Sigmoid colon (tissue), 6 donors: ENCODE measurements at regions not wholly inside any gene's neighbourhood (a gene's known extent, or its start where the extent isn't known, plus 50 kb on each side); places are given as distances from the start of the nearest gene placed in this dataset.

ENCODE experiments used
- DNase-seq: peaks from one replicate; pipeline ENCODE4 v3.0.0-alpha.2; 2019
- H3K27ac ChIP-seq, 4 donors: fragments of 200-600 bp; sonication (generic); one replicate each; pipeline ENCODE4 v1.5.1; 2016 to 2019; ENCODE audit warnings: mild to moderate bottlenecking in 1 of 4
- H3K27me3 ChIP-seq, 3 donors: fragments of 200-600 bp; sonication (generic); one replicate each; pipeline ENCODE4 v1.5.1; 2019; ENCODE audit warnings: mild to moderate bottlenecking in 1 of 3
- H3K36me3 ChIP-seq, 4 donors: fragments of 200-600 bp; sonication (generic); one replicate each; pipeline ENCODE4 v1.5.1; 2016 to 2019
- H3K4me1 ChIP-seq, 4 donors: fragments of 200-600 bp; sonication (generic); one replicate each; pipeline ENCODE4 v1.5.1; 2017 to 2019
- H3K4me3 ChIP-seq, 4 donors: fragments of 200-600 bp; sonication (generic); one replicate each; pipeline ENCODE4 v1.5.1; 2017 to 2019; ENCODE audit warnings: mild to moderate bottlenecking in 2 of 4, moderate library complexity in 1 of 4
- H3K9me3 ChIP-seq, 4 donors: fragments of 200-600 bp in 3 of 4; sonication (generic) in 3 of 4; one replicate each; pipeline versions ENCODE4 v1.5.1 to v1.6.1; 2013 to 2019
- CTCF ChIP-seq, 4 experiments: fragments of 450-650 bp in 3 of 4; fragments of 200-600 bp in 1 of 4; IDR thresholded peaks; one replicate each; pipeline ENCODE4 v1.5.1; 2016 to 2019; ENCODE audit warnings: antibody characterized with exemption in 4 of 4, mild to moderate bottlenecking in 3 of 4, moderate library complexity in 2 of 4
- EP300 ChIP-seq, 4 donors: sonication (generic); formaldehyde crosslinking; IDR thresholded peaks; one replicate each; pipeline ENCODE4 v1.6.1; 2017; ENCODE audit warnings: antibody characterized with exemption in 4 of 4
- POLR2A ChIP-seq, 2 donors: fragments of 450-650 bp; IDR thresholded peaks; one replicate each; pipeline ENCODE4 v1.6.1; 2016; ENCODE audit warnings: antibody characterized with exemption in 2 of 2, mild to moderate bottlenecking in 2 of 2, moderate library complexity in 2 of 2
- POLR2AphosphoS5 ChIP-seq, 4 donors: sonication (generic); formaldehyde crosslinking; IDR thresholded peaks; one replicate each; pipeline ENCODE4 v1.6.1; 2017; ENCODE audit warnings: antibody characterized with exemption in 4 of 4
- WGBS, 2 donors: extraction: QIAGEN DNeasy Blood & Tissue Kit; methylation state at CpG; one replicate each; pipeline ENCODE4 v1.1.7; 2013; 5-methylcytosine and 5-hydroxymethylcytosine counted together
- intact Hi-C: fragments of 100-400 bp; cut with DNase I; formaldehyde crosslinking; loops from one replicate; pipeline ENCODE4 v1.15.1; 2023
- donor health status: healthy with polysubstance abuse.
- donor health status: healthy.

DNA sequence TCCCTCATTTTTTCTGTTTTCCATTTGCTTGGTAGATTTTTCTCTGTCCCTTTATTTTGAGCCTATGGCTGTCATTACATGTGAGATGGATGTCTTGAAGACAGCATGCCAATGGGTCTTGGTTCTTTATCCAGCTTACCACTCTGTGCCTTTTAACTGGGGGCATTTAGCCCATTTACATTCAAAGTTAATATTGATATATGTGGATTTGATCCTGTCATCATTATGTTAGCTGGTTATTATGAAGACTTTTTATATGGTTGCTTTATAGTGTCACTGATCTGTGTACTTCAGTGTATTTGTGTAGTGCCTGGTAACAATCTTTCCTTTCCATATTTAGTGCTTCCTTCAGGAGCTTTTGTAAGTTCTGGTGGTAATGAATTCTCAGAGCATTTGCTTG, 89.3 kb upstream of the UNC5B start:
- H3K27me3 ChIP-seq, result no peaks in the 10 kb centered on the region
- H3K4me1 ChIP-seq, result no peaks in the 10 kb centered on the region
- H3K27ac ChIP-seq, result no peak overlapping the region
- no peak for DNase-seq
- no peak for TF ChIP-seq POLR2A (IDR thresholded peaks at IDR 0.05)
- no peak for TF ChIP-seq POLR2AphosphoS5 (IDR thresholded peaks at IDR 0.05)
- no peak for TF ChIP-seq CTCF (IDR thresholded peaks at IDR 0.05)
- TF ChIP-seq EP300 (IDR thresholded peaks at IDR 0.05), result no peak
- intact Hi-C loops, result no loop called here
- peaks cover 0 to 4% (median 0%) of the 10 kb centered on the region in 4 donors for H3K9me3 ChIP-seq
- no peaks in the 10 kb centered on the region for H3K36me3 ChIP-seq
- no peak overlapping the region for H3K4me3 ChIP-seq

DNA sequence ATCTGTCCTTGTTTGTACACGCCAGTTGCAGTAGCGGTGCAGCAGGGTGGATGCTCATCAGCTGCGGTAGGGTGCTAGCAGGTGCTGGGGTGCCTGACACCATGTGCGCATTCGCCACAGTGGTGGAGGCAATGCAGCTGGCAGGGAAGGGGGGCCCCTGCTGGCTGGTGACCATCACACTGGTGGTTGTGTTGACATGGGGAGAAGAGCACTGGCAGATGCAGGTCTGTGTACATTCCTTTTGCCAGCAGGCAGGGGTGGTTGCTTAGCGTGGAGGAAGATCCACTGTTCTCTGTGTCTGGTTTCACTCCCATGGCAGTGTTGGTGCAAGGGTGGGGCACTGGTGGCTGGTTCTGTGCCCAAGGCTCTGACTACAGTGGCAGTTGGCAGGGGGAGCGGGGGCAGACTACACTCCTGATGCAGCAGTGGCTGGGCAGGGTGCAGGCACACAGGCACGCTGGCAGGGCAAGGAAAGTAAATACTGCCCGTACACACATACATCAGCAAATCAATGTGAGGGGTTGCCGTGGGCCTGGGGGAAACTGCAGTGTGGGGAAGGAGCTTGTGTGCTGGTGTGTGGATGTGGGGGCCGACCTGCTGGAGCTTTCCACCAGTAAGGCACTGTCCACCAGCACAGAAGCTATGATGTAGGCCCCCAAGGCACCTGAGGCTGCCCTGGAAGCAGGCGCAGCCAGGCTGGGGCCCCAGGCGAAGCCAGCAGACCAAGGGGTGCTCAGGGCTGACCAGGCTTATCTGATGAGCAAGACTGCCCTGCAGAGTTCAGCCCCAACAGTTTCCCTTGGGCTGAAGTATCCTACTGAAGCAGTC, 87.2 kb upstream of the UNC5B start:
- Histone ChIP-seq H3K9me3 (no peaks in the 10 kb centered on the region), H3K36me3 (no peaks in the 10 kb centered on the region), H3K27ac (no peak overlapping the region), H3K27me3 (no peaks in the 10 kb centered on the region), H3K4me3 (no peak overlapping the region), H3K4me1 (peaks cover 0 to 6% (median 0%) of the 10 kb centered on the region in 4 donors)
- no peak for TF ChIP-seq POLR2A (IDR thresholded peaks at IDR 0.05)
- no peak for TF ChIP-seq EP300 (IDR thresholded peaks at IDR 0.05)
- no peak for TF ChIP-seq CTCF (IDR thresholded peaks at IDR 0.05)
- TF ChIP-seq POLR2AphosphoS5 (IDR thresholded peaks at IDR 0.05), result no peak
- DNase-seq, result no peak
- intact Hi-C loops, result no loop called here
- whole genome bisulfite sequencing, 2 donors, result 81 to 89% methylated on average over 13 of the region's 13 CpGs

DNA sequence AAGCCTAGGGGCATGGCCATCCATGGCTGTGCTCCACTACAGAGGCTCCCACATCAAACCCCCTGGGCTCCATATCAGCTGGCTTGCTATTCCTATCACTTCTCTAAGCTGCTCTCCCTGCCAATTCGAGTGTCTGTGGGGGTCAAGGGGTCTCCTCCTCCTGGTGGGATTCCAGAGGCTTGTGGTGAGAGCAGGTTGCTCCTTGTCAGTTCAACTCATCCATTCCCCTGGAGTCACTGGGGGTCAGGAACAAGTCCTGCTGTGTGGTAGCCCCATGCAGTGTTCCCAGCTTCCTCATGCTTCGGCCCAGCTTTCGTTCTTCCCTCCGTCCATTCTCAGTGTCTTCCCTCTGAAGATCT, 86.6 kb upstream of the UNC5B start:
- DNase-seq, result no peak
- H3K9me3 ChIP-seq, result no peaks in the 10 kb centered on the region
- no peaks in the 10 kb centered on the region for H3K27me3 ChIP-seq
- peaks cover 0 to 6% (median 0%) of the 10 kb centered on the region in 4 donors for H3K4me1 ChIP-seq
- intact Hi-C loops, result no loop called here
- TF ChIP-seq POLR2A (IDR thresholded peaks at IDR 0.05) (no peak), EP300 (IDR thresholded peaks at IDR 0.05) (no peak), POLR2AphosphoS5 (IDR thresholded peaks at IDR 0.05) (no peak), CTCF (IDR thresholded peaks at IDR 0.05) (no peak)
- 74 to 83% methylated on average over 4 of the region's 4 CpGs for WGBS, 2 donors
- no peak overlapping the region for H3K4me3 ChIP-seq
- no peak overlapping the region for H3K27ac ChIP-seq
- H3K36me3 ChIP-seq, result no peaks in the 10 kb centered on the region

DNA sequence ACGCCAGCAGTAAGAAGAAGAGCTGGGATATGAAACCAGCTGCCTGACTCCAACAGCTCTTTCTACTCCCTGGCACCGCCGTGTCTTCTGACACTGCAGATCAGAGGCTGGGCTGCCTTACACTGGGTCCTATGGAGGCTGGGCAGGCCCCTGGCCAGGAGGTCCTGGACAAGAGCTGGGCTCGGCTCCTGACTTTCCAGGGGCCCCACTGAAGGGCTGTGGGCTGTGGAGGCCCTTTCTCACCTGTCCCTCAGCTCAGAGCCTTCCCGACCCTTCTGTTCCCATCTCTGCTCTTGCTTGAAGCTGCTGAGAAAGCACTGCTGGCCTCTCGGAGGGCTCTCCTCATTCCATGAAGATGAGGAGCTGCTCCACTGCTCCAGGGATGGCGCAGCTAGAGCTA, 85.9 kb upstream of the UNC5B start:
- TF ChIP-seq POLR2AphosphoS5 (IDR thresholded peaks at IDR 0.05) (no peak), POLR2A (IDR thresholded peaks at IDR 0.05) (no peak), EP300 (IDR thresholded peaks at IDR 0.05) (no peak), CTCF (IDR thresholded peaks at IDR 0.05) (no peak)
- H3K4me1 ChIP-seq, result peaks cover 0 to 6% (median 0%) of the 10 kb centered on the region in 4 donors
- no peaks in the 10 kb centered on the region for H3K9me3 ChIP-seq
- H3K27me3 ChIP-seq, result no peaks in the 10 kb centered on the region
- DNase-seq, result no peak
- 63 to 90% methylated on average over 7 of the region's 7 CpGs for WGBS, 2 donors
- H3K27ac ChIP-seq, result no peak overlapping the region
- intact Hi-C loops, result no loop called here
- no peaks in the 10 kb centered on the region for H3K36me3 ChIP-seq
- no peak overlapping the region for H3K4me3 ChIP-seq

DNA sequence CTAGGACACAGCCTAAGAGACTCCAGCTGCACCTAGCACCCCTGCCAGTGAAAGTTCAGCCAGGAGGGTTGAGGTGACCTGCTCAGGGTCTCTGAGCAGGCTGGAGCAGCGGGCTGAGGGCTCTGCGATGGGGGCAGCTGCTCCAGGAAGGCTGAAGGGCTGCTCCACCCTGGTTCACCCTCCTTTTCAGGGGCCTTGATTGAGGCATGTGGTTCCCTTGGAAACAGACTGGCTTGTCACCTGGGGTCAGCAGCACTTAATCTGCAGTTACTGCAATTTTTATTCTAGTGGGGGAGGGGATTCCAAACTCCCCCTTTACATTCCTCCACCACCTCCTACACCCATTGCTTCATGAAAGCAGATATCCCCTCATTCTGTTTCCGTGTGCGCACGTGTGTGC, 85.3 kb upstream of the UNC5B start:
- H3K27me3 ChIP-seq, result no peaks in the 10 kb centered on the region
- 94% methylated on average over 5 of the region's 5 CpGs for WGBS, 2 donors
- TF ChIP-seq POLR2AphosphoS5 (IDR thresholded peaks at IDR 0.05) (no peak), EP300 (IDR thresholded peaks at IDR 0.05) (no peak), CTCF (IDR thresholded peaks at IDR 0.05) (no peak), POLR2A (IDR thresholded peaks at IDR 0.05) (no peak)
- H3K4me1 ChIP-seq, result peaks cover 0 to 6% (median 0%) of the 10 kb centered on the region in 4 donors
- intact Hi-C loops, result no loop called here
- DNase-seq, result no peak
- no peak overlapping the region for H3K4me3 ChIP-seq
- no peaks in the 10 kb centered on the region for H3K36me3 ChIP-seq
- no peaks in the 10 kb centered on the region for H3K9me3 ChIP-seq
- H3K27ac ChIP-seq, result no peak overlapping the region
